ENCODE measurements at regions not wholly inside any gene's neighbourhood (a gene's known extent, or its start where the extent isn't known, plus 50 kb on each side); places are given as distances from the start of the nearest gene placed in this dataset.
A peak's percentile ranks its signal among the peaks of the same experiment; 100 is the strongest.

DNA sequence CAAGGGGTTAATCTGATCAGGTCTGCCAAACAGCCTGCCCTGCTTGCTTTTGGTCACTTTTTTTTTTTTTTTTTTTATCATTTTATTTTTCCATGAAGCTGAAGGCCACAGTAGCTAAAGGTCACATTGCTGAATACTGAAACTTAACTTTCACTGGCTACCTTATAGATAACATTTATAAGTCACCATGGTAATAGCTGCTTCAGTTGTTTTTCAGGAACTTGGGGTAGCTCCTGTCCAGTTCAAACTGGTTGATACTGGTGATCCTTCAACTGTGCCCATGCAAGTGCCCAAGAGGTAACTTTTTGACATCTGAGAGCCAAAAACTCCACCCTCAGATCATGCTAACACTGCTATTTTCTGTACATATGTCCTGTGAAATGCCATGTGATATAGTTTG, 68.3 kb upstream of the RGS7BP start:
- peak; percentile 3 for DNase-seq (ENCODE audit: low read depth)

DNA sequence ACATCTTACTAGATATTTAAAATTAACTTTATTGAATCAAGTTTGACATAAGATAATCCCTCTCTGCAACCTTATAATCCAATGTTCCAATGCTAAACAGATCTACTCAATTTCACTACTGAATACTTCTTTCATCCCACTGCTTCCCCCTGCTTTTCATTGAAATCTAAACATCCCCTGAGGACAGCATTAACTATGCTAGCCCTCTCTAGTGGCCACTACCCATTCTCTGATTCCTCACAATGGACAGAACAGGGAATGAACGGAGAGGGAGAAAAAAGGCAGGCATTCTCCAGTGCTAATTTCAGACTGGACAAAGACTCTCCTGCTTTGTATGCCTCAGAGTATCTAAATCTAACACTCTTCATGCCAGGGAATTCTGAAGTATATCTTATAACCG, 54.3 kb upstream of the RGS7BP start:
- DNase-seq (ENCODE audit: low read depth): no peak

DNA sequence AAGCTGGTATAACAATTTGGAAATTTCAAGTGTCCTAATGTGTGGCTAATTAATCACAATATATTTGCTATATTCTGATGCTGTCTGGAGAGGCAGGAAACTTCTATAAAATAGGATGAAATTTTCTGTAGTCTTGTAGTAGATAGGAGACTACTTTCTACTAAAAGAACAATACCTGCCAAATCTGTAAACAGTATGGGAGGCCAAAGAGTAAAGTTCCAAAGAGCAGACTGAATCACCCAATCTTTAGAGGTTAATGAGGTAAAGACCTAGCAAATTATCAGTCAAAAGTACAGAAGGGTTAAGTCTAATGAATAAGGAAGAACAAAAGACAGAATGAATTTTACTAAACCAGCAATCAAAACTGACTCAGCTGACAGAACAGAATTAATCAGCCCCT, 52.4 kb upstream of the RGS7BP start:
- no peak for DNase-seq (ENCODE audit: low read depth)

Measured in LHCN-M2 (cell line).